ENCODE measurements at regions not wholly inside any gene's neighbourhood (a gene's known extent, or its start where the extent isn't known, plus 50 kb on each side); places are given as distances from the start of the nearest gene placed in this dataset.

DNA sequence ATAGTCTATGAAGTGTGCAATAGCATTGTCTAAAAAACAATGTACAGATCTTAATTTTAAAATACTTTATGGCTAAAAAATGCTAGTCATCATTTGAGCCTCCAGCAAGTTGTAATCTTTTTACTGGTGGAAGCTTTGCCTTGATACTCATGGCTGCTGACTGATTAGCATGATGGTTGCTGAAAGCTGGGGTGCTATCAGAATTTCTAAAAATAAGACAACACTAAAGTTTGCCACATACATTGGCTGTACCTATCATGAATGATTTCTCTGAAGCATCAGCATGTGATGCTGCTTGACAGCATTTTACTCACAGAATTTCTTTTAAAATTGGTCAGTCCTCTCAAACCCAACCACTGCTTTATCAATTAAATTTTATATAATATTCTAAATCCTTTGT, 101.5 kb upstream of the TMEM168 start:
- TF ChIP-seq CTCF (IDR thresholded peaks at IDR 0.05; ENCODE audit: insufficient read depth, low read length) (no peak), REST (IDR thresholded peaks at IDR 0.05; ENCODE audit: insufficient replicate concordance, low read depth) (no peak), GABPA (IDR thresholded peaks at IDR 0.05; ENCODE audit: low read depth) (no peak), POLR2AphosphoS5 (IDR thresholded peaks at IDR 0.05; ENCODE audit: low read depth) (no peak), SPI1 (IDR thresholded peaks at IDR 0.05; ENCODE audit: borderline replicate concordance, low read depth) (no peak)
